ENCODE measurements at regions not wholly inside any gene's neighbourhood (a gene's known extent, or its start where the extent isn't known, plus 50 kb on each side); places are given as distances from the start of the nearest gene placed in this dataset.

DNA sequence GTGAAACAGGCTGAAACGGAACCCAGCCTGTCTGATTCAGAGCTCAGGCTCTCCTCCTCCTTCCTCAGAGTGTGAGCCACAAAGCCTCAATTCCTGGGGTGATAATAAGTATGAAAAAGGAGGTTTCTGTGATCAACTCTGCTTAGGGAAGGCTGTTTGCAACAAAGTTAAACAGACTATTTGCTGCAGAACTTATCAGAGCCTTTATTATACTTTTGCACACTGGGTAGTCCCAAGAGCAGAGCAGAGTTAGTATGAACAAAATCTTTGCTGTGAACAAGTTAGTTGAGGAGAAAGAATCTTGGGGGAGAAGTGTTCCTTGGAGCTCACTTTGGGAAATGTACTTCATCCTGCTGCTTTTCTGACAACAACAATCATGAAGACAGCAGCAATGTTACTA lies 67.4 kb downstream of the MRM1 start:
- Mint-ChIP-seq H3K9me3 (no peaks in the 10 kb centered on the region), H3K4me1 (peaks cover 10% of the 10 kb centered on the region; the same call in 2 of the 3 replicates), H3K36me3 (ENCODE audit: low read depth) (no peaks in the 10 kb centered on the region), H3K27ac (no peak overlapping the region), H3K27me3 (ENCODE audit: insufficient read depth, low read depth, poor library complexity) (peaks cover 5% of the 10 kb centered on the region), H3K4me3 (no peak overlapping the region)
- no peaks in the 10 kb centered on the region for H3F3A ChIP-seq (replicated peaks; ENCODE audit: low read depth)
- H3K9me2 ChIP-seq (ENCODE audit: insufficient read depth): no peaks in the 10 kb centered on the region
- no peak overlapping the region for H2AFZ ChIP-seq
- no peaks in the 10 kb centered on the region for H3K4me1 ChIP-seq (ENCODE audit: insufficient read depth)
- no peak overlapping the region for H3K4me3 ChIP-seq
- H3K4me2 ChIP-seq: no peak overlapping the region
- H3K27ac ChIP-seq (ENCODE audit: low read depth): no peak overlapping the region
- no peak for ATAC-seq
- H4K20me1 ChIP-seq (replicated peaks; ENCODE audit: insufficient read depth): no peaks in the 10 kb centered on the region
- H3K27me3 ChIP-seq (ENCODE audit: insufficient read depth): no peaks in the 10 kb centered on the region
- no peak for TF ChIP-seq ZNF114 (CRISPR knock-in tag; IDR thresholded peaks at IDR 0.05)
- no peak for TF ChIP-seq STAT1 (IDR thresholded peaks at IDR 0.05; ENCODE audit: unreplicated experiment)
- TF ChIP-seq, protein P1, sequence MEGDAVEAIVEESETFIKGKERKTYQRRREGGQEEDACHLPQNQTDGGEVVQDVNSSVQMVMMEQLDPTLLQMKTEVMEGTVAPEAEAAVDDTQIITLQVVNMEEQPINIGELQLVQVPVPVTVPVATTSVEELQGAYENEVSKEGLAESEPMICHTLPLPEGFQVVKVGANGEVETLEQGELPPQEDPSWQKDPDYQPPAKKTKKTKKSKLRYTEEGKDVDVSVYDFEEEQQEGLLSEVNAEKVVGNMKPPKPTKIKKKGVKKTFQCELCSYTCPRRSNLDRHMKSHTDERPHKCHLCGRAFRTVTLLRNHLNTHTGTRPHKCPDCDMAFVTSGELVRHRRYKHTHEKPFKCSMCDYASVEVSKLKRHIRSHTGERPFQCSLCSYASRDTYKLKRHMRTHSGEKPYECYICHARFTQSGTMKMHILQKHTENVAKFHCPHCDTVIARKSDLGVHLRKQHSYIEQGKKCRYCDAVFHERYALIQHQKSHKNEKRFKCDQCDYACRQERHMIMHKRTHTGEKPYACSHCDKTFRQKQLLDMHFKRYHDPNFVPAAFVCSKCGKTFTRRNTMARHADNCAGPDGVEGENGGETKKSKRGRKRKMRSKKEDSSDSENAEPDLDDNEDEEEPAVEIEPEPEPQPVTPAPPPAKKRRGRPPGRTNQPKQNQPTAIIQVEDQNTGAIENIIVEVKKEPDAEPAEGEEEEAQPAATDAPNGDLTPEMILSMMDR (conservative IDR thresholded peaks at IDR 0.05; ENCODE audit: low read depth in 2 of 2): no peak
- TF ChIP-seq, protein P2, sequence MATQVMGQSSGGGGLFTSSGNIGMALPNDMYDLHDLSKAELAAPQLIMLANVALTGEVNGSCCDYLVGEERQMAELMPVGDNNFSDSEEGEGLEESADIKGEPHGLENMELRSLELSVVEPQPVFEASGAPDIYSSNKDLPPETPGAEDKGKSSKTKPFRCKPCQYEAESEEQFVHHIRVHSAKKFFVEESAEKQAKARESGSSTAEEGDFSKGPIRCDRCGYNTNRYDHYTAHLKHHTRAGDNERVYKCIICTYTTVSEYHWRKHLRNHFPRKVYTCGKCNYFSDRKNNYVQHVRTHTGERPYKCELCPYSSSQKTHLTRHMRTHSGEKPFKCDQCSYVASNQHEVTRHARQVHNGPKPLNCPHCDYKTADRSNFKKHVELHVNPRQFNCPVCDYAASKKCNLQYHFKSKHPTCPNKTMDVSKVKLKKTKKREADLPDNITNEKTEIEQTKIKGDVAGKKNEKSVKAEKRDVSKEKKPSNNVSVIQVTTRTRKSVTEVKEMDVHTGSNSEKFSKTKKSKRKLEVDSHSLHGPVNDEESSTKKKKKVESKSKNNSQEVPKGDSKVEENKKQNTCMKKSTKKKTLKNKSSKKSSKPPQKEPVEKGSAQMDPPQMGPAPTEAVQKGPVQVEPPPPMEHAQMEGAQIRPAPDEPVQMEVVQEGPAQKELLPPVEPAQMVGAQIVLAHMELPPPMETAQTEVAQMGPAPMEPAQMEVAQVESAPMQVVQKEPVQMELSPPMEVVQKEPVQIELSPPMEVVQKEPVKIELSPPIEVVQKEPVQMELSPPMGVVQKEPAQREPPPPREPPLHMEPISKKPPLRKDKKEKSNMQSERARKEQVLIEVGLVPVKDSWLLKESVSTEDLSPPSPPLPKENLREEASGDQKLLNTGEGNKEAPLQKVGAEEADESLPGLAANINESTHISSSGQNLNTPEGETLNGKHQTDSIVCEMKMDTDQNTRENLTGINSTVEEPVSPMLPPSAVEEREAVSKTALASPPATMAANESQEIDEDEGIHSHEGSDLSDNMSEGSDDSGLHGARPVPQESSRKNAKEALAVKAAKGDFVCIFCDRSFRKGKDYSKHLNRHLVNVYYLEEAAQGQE (IDR thresholded peaks at IDR 0.05; ENCODE audit: unreplicated experiment): no peak
- no peak for TF ChIP-seq ZNF331 (CRISPR knock-in tag; IDR thresholded peaks at IDR 0.05; ENCODE audit: low read depth)
- TF ChIP-seq, protein P3, sequence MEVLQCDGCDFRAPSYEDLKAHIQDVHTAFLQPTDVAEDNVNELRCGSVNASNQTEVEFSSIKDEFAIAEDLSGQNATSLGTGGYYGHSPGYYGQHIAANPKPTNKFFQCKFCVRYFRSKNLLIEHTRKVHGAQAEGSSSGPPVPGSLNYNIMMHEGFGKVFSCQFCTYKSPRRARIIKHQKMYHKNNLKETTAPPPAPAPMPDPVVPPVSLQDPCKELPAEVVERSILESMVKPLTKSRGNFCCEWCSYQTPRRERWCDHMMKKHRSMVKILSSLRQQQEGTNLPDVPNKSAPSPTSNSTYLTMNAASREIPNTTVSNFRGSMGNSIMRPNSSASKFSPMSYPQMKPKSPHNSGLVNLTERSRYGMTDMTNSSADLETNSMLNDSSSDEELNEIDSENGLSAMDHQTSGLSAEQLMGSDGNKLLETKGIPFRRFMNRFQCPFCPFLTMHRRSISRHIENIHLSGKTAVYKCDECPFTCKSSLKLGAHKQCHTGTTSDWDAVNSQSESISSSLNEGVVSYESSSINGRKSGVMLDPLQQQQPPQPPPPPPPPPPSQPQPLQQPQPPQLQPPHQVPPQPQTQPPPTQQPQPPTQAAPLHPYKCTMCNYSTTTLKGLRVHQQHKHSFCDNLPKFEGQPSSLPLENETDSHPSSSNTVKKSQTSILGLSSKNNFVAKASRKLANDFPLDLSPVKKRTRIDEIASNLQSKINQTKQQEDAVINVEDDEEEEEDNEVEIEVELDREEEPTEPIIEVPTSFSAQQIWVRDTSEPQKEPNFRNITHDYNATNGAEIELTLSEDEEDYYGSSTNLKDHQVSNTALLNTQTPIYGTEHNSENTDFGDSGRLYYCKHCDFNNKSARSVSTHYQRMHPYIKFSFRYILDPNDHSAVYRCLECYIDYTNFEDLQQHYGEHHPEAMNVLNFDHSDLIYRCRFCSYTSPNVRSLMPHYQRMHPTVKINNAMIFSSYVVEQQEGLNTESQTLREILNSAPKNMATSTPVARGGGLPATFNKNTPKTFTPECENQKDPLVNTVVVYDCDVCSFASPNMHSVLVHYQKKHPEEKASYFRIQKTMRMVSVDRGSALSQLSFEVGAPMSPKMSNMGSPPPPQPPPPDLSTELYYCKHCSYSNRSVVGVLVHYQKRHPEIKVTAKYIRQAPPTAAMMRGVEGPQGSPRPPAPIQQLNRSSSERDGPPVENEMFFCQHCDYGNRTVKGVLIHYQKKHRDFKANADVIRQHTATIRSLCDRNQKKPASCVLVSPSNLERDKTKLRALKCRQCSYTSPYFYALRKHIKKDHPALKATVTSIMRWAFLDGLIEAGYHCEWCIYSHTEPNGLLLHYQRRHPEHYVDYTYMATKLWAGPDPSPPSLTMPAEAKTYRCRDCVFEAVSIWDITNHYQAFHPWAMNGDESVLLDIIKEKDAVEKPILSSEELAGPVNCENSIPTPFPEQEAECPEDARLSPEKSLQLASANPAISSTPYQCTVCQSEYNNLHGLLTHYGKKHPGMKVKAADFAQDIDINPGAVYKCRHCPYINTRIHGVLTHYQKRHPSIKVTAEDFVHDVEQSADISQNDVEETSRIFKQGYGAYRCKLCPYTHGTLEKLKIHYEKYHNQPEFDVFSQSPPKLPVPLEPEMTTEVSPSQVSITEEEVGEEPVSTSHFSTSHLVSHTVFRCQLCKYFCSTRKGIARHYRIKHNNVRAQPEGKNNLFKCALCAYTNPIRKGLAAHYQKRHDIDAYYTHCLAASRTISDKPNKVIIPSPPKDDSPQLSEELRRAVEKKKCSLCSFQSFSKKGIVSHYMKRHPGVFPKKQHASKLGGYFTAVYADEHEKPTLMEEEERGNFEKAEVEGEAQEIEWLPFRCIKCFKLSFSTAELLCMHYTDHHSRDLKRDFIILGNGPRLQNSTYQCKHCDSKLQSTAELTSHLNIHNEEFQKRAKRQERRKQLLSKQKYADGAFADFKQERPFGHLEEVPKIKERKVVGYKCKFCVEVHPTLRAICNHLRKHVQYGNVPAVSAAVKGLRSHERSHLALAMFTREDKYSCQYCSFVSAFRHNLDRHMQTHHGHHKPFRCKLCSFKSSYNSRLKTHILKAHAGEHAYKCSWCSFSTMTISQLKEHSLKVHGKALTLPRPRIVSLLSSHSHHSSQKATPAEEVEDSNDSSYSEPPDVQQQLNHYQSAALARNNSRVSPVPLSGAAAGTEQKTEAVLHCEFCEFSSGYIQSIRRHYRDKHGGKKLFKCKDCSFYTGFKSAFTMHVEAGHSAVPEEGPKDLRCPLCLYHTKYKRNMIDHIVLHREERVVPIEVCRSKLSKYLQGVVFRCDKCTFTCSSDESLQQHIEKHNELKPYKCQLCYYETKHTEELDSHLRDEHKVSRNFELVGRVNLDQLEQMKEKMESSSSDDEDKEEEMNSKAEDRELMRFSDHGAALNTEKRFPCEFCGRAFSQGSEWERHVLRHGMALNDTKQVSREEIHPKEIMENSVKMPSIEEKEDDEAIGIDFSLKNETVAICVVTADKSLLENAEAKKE (CRISPR knock-in tag; IDR thresholded peaks at IDR 0.05): no peak
- no peak for TF ChIP-seq NANOG (IDR thresholded peaks at IDR 0.05; ENCODE audit: borderline replicate concordance)
- TF ChIP-seq, protein P4, sequence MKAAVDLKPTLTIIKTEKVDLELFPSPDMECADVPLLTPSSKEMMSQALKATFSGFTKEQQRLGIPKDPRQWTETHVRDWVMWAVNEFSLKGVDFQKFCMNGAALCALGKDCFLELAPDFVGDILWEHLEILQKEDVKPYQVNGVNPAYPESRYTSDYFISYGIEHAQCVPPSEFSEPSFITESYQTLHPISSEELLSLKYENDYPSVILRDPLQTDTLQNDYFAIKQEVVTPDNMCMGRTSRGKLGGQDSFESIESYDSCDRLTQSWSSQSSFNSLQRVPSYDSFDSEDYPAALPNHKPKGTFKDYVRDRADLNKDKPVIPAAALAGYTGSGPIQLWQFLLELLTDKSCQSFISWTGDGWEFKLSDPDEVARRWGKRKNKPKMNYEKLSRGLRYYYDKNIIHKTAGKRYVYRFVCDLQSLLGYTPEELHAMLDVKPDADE (IDR thresholded peaks at IDR 0.05): no peak
- no peaks in the 10 kb centered on the region for H3K79me2 ChIP-seq (replicated peaks; ENCODE audit: insufficient read depth)
- no peak for DNase-seq (ENCODE audit: low spot score)
- no peaks in the 10 kb centered on the region for H3K36me3 ChIP-seq (ENCODE audit: insufficient read depth)

Data from GM23338 (cell line).